Panc1 (cell line): ENCODE measurements at regions not wholly inside any gene's neighbourhood (a gene's known extent, or its start where the extent isn't known, plus 50 kb on each side); places are given as distances from the start of the nearest gene placed in this dataset.

Experiments used
- POLR2AphosphoS5 ChIP-seq: IDR thresholded peaks from 2 replicates; pipeline ENCODE4 v1.6.1; 2012; ENCODE audit warnings: mild to moderate bottlenecking, low read depth, low read length, moderate library complexity
- SIN3A ChIP-seq: IDR thresholded peaks from 2 replicates; pipeline ENCODE4 v1.6.1; 2012; ENCODE audit warnings: low read depth, mild to moderate bottlenecking, low read length, moderate library complexity, borderline replicate concordance; ENCODE audit not compliant: insufficient read depth
- TCF7L2 ChIP-seq: IDR thresholded peaks from 2 replicates; pipeline ENCODE4 v1.6.1; 2011; ENCODE audit warnings: mild to moderate bottlenecking, low read depth, low read length, inconsistent platforms
- TF ChIP-seq, protein P1 (sequence below): fragments of 450-650 bp; IDR thresholded peaks from 2 replicates; pipeline ENCODE4 v1.5.1; 2017; ENCODE audit warnings: mild to moderate bottlenecking
- TF ChIP-seq, protein P2 (sequence below), 2 experiments: IDR thresholded peaks; 2 replicates each; pipeline ENCODE4 v1.6.1; 2011 to 2012; ENCODE audit warnings: low read depth in 2 of 2, control low read depth in 1 of 2, low read length in 1 of 2, mild to moderate bottlenecking in 1 of 2, moderate library complexity in 1 of 2; ENCODE audit not compliant: insufficient read depth in 1 of 2

DNA sequence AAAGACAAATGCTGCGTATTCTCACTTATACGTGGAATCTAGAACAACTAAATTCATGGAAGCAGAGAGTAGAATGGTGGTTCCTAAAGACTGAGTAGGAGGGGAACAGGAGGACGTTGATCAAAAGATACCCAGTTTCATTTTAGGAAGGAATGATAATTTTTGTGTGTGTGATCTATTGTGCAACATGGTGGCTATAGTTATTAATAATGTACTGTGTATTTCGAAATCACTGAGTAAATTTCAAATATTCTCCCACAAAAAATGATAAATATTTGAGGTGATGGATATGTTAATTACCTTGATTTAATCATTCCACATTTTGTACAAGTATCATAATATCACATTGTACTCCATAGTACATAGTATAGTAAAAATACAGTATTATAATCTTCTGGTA is 187.5 kb downstream of the MOXD1 start:
- TF ChIP-seq POLR2AphosphoS5 (no peak), TCF7L2 (no peak), SIN3A (no peak)
- TF ChIP-seq, protein P1, sequence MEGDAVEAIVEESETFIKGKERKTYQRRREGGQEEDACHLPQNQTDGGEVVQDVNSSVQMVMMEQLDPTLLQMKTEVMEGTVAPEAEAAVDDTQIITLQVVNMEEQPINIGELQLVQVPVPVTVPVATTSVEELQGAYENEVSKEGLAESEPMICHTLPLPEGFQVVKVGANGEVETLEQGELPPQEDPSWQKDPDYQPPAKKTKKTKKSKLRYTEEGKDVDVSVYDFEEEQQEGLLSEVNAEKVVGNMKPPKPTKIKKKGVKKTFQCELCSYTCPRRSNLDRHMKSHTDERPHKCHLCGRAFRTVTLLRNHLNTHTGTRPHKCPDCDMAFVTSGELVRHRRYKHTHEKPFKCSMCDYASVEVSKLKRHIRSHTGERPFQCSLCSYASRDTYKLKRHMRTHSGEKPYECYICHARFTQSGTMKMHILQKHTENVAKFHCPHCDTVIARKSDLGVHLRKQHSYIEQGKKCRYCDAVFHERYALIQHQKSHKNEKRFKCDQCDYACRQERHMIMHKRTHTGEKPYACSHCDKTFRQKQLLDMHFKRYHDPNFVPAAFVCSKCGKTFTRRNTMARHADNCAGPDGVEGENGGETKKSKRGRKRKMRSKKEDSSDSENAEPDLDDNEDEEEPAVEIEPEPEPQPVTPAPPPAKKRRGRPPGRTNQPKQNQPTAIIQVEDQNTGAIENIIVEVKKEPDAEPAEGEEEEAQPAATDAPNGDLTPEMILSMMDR = no peak
- TF ChIP-seq, protein P2, sequence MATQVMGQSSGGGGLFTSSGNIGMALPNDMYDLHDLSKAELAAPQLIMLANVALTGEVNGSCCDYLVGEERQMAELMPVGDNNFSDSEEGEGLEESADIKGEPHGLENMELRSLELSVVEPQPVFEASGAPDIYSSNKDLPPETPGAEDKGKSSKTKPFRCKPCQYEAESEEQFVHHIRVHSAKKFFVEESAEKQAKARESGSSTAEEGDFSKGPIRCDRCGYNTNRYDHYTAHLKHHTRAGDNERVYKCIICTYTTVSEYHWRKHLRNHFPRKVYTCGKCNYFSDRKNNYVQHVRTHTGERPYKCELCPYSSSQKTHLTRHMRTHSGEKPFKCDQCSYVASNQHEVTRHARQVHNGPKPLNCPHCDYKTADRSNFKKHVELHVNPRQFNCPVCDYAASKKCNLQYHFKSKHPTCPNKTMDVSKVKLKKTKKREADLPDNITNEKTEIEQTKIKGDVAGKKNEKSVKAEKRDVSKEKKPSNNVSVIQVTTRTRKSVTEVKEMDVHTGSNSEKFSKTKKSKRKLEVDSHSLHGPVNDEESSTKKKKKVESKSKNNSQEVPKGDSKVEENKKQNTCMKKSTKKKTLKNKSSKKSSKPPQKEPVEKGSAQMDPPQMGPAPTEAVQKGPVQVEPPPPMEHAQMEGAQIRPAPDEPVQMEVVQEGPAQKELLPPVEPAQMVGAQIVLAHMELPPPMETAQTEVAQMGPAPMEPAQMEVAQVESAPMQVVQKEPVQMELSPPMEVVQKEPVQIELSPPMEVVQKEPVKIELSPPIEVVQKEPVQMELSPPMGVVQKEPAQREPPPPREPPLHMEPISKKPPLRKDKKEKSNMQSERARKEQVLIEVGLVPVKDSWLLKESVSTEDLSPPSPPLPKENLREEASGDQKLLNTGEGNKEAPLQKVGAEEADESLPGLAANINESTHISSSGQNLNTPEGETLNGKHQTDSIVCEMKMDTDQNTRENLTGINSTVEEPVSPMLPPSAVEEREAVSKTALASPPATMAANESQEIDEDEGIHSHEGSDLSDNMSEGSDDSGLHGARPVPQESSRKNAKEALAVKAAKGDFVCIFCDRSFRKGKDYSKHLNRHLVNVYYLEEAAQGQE (IDR thresholded peaks at IDR 0.05; ENCODE audit: insufficient read depth in 1 of 2, low read depth in 2 of 2, low read length in 1 of 2) = no peak
